Right lobe of liver (tissue), 4 donors: ENCODE measurements at regions not wholly inside any gene's neighbourhood (a gene's known extent, or its start where the extent isn't known, plus 50 kb on each side); places are given as distances from the start of the nearest gene placed in this dataset.

ENCODE experiments used
- POLR2A ChIP-seq: fragments of 450-650 bp; IDR thresholded peaks from one replicate; pipeline ENCODE4 v1.6.1; 2017; ENCODE audit warnings: antibody characterized with exemption, mild to moderate bottlenecking
- TF ChIP-seq, protein P1 (sequence below), 4 donors: fragments of 200-600 bp in 3 of 4; fragments of 450-650 bp in 1 of 4; IDR thresholded peaks; one replicate each; pipeline versions ENCODE4 v1.5.1 to v1.8.0; 2016 to 2022; ENCODE audit warnings: antibody characterized with exemption in 4 of 4, mild to moderate bottlenecking in 2 of 4
- donor health status: DM: no; HTN: no; CAD: no.
- donor health status: DM: no; HTN: no; CAD: no.
- donor health status: DM: no; HTN: yes; CAD: no.

DNA sequence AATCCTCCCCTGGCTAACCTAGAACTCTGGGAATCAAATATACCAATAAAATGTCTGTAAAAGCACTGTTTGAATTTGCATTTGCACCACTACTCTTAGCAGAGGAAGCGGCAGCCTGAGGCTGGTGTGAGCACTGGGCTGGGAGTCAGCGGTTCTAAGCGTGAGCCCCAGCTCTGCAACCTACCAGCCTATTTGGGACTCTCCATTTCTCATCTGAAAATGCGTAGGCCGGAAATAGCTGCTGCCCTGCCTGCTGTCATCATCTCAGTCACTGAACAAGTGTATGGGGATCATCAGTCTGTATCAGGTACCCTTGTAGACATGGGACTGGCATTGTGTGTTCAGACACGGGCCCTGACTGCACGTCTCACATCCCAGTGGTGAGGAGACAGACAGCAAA lies 194.3 kb downstream of the ANKRD30B start:
- TF ChIP-seq, protein P1, sequence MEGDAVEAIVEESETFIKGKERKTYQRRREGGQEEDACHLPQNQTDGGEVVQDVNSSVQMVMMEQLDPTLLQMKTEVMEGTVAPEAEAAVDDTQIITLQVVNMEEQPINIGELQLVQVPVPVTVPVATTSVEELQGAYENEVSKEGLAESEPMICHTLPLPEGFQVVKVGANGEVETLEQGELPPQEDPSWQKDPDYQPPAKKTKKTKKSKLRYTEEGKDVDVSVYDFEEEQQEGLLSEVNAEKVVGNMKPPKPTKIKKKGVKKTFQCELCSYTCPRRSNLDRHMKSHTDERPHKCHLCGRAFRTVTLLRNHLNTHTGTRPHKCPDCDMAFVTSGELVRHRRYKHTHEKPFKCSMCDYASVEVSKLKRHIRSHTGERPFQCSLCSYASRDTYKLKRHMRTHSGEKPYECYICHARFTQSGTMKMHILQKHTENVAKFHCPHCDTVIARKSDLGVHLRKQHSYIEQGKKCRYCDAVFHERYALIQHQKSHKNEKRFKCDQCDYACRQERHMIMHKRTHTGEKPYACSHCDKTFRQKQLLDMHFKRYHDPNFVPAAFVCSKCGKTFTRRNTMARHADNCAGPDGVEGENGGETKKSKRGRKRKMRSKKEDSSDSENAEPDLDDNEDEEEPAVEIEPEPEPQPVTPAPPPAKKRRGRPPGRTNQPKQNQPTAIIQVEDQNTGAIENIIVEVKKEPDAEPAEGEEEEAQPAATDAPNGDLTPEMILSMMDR (IDR thresholded peaks at IDR 0.05) = no peak
- no peak for TF ChIP-seq POLR2A
